ENCODE measurements at regions not wholly inside any gene's neighbourhood (a gene's known extent, or its start where the extent isn't known, plus 50 kb on each side); places are given as distances from the start of the nearest gene placed in this dataset.

DNA sequence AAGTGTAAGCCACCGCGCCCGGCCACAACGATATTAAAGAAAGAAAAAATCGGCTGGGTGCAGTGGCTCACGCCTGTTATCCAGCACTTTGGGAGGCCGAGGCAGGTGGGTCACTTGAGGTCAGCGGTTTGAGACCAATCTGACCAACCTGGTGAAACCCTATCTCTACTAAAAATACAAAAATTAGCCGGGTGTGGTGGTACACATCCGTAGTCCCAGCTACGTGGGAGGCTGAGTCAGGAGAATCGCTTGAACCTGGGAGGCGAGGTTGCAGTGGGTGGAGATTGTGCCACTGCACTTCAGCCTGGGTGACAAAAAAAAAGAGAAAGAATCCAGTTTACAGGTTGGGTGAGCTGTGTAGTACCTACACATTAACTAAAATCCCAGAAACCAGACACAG, 99.9 kb upstream of the CACNA1A start (continued):
- TF ChIP-seq, protein P1, sequence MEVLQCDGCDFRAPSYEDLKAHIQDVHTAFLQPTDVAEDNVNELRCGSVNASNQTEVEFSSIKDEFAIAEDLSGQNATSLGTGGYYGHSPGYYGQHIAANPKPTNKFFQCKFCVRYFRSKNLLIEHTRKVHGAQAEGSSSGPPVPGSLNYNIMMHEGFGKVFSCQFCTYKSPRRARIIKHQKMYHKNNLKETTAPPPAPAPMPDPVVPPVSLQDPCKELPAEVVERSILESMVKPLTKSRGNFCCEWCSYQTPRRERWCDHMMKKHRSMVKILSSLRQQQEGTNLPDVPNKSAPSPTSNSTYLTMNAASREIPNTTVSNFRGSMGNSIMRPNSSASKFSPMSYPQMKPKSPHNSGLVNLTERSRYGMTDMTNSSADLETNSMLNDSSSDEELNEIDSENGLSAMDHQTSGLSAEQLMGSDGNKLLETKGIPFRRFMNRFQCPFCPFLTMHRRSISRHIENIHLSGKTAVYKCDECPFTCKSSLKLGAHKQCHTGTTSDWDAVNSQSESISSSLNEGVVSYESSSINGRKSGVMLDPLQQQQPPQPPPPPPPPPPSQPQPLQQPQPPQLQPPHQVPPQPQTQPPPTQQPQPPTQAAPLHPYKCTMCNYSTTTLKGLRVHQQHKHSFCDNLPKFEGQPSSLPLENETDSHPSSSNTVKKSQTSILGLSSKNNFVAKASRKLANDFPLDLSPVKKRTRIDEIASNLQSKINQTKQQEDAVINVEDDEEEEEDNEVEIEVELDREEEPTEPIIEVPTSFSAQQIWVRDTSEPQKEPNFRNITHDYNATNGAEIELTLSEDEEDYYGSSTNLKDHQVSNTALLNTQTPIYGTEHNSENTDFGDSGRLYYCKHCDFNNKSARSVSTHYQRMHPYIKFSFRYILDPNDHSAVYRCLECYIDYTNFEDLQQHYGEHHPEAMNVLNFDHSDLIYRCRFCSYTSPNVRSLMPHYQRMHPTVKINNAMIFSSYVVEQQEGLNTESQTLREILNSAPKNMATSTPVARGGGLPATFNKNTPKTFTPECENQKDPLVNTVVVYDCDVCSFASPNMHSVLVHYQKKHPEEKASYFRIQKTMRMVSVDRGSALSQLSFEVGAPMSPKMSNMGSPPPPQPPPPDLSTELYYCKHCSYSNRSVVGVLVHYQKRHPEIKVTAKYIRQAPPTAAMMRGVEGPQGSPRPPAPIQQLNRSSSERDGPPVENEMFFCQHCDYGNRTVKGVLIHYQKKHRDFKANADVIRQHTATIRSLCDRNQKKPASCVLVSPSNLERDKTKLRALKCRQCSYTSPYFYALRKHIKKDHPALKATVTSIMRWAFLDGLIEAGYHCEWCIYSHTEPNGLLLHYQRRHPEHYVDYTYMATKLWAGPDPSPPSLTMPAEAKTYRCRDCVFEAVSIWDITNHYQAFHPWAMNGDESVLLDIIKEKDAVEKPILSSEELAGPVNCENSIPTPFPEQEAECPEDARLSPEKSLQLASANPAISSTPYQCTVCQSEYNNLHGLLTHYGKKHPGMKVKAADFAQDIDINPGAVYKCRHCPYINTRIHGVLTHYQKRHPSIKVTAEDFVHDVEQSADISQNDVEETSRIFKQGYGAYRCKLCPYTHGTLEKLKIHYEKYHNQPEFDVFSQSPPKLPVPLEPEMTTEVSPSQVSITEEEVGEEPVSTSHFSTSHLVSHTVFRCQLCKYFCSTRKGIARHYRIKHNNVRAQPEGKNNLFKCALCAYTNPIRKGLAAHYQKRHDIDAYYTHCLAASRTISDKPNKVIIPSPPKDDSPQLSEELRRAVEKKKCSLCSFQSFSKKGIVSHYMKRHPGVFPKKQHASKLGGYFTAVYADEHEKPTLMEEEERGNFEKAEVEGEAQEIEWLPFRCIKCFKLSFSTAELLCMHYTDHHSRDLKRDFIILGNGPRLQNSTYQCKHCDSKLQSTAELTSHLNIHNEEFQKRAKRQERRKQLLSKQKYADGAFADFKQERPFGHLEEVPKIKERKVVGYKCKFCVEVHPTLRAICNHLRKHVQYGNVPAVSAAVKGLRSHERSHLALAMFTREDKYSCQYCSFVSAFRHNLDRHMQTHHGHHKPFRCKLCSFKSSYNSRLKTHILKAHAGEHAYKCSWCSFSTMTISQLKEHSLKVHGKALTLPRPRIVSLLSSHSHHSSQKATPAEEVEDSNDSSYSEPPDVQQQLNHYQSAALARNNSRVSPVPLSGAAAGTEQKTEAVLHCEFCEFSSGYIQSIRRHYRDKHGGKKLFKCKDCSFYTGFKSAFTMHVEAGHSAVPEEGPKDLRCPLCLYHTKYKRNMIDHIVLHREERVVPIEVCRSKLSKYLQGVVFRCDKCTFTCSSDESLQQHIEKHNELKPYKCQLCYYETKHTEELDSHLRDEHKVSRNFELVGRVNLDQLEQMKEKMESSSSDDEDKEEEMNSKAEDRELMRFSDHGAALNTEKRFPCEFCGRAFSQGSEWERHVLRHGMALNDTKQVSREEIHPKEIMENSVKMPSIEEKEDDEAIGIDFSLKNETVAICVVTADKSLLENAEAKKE (CRISPR knock-in tag; IDR thresholded peaks at IDR 0.05), result no peak
- no peak for TF ChIP-seq ZNF114 (CRISPR knock-in tag; IDR thresholded peaks at IDR 0.05)
- TF ChIP-seq, protein P2, sequence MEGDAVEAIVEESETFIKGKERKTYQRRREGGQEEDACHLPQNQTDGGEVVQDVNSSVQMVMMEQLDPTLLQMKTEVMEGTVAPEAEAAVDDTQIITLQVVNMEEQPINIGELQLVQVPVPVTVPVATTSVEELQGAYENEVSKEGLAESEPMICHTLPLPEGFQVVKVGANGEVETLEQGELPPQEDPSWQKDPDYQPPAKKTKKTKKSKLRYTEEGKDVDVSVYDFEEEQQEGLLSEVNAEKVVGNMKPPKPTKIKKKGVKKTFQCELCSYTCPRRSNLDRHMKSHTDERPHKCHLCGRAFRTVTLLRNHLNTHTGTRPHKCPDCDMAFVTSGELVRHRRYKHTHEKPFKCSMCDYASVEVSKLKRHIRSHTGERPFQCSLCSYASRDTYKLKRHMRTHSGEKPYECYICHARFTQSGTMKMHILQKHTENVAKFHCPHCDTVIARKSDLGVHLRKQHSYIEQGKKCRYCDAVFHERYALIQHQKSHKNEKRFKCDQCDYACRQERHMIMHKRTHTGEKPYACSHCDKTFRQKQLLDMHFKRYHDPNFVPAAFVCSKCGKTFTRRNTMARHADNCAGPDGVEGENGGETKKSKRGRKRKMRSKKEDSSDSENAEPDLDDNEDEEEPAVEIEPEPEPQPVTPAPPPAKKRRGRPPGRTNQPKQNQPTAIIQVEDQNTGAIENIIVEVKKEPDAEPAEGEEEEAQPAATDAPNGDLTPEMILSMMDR (conservative IDR thresholded peaks at IDR 0.05; ENCODE audit: low read depth in 2 of 2), result no peak
- no peak for TF ChIP-seq NANOG (IDR thresholded peaks at IDR 0.05; ENCODE audit: borderline replicate concordance)

DNA sequence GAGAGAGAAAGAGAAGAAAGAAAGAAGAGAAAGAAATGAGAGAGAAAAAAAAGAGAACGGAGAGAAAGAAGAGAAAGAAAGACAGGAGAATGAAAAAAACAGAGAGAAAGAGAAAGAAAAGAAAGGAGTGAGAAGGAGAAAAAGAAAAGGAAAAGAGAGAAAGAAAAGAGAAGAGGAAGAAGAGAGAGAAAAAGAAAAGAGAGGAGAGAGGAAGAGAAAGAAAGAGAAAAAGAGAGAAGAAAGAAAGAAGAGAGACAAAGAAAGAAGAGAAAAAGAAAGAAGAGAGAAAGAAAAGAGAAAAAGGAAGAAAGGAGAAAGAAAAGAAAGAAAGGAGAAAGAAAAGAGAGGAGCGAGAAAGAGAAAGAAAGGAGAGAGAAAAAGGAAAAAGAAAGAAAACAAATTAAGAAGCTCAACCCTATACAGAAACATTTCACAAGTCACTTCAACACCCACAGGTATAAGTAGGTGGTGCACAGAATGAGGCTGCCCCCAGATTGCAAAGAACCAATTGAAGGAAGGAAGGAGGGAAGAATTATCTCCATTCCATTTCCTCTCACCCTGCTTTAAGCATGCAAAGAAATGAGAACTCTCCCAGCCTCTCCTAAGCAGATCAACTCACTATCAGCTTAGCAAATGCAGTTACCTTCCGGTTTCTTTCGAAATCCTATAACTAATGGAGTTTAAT, 98.8 kb upstream of the CACNA1A start:
- H3K36me3 ChIP-seq (ENCODE audit: insufficient read depth), result no peaks in the 10 kb centered on the region
- 0 out of 2 replicates have a peak, but pooled peaks cover 4% of the 10 kb centered on the region for H3F3A ChIP-seq (replicated peaks; ENCODE audit: low read depth)
- Mint-ChIP-seq H3K4me3 (no peak overlapping the region; the same call in 2 of the 3 replicates), H3K36me3 (ENCODE audit: low read depth) (no peaks in the 10 kb centered on the region), H3K27me3 (ENCODE audit: insufficient read depth, low read depth, poor library complexity) (peaks cover 12% of the 10 kb centered on the region), H3K27ac (no peak overlapping the region), H3K4me1 (peaks cover 13% of the 10 kb centered on the region), H3K9me3 (no peaks in the 10 kb centered on the region)
- peak; percentile 52 for DNase-seq (ENCODE audit: low spot score)
- TF ChIP-seq STAT1 (IDR thresholded peaks at IDR 0.05; ENCODE audit: unreplicated experiment), result no peak
- TF ChIP-seq EZH2 (IDR thresholded peaks at IDR 0.05; ENCODE audit: low read depth, unreplicated experiment), result no peak
- peaks cover 6% of the 10 kb centered on the region for H3K4me1 ChIP-seq (ENCODE audit: insufficient read depth)
- H2AFZ ChIP-seq, result peak overlapping the region; percentile 78; the same call in 1 of the 2 replicates
- no peaks in the 10 kb centered on the region for H3K79me2 ChIP-seq (replicated peaks; ENCODE audit: insufficient read depth)
- no peaks in the 10 kb centered on the region for H3K27me3 ChIP-seq (ENCODE audit: insufficient read depth)
- ATAC-seq, result peak; percentile 61
- H4K20me1 ChIP-seq (replicated peaks; ENCODE audit: insufficient read depth), result no peaks in the 10 kb centered on the region
- peak overlapping the region; percentile 2; the same call in 1 of the 2 replicates for H3K27ac ChIP-seq (ENCODE audit: low read depth)
- H3K9me2 ChIP-seq (ENCODE audit: insufficient read depth), result no peaks in the 10 kb centered on the region
- peak overlapping the region; percentile 35; the same call in 1 of the 2 replicates for H3K4me2 ChIP-seq
- H3K4me3 ChIP-seq, result no peak overlapping the region

Data from GM23338 (cell line).